ENCODE measurements at regions not wholly inside any gene's neighbourhood (a gene's known extent, or its start where the extent isn't known, plus 50 kb on each side); places are given as distances from the start of the nearest gene placed in this dataset.

DNA sequence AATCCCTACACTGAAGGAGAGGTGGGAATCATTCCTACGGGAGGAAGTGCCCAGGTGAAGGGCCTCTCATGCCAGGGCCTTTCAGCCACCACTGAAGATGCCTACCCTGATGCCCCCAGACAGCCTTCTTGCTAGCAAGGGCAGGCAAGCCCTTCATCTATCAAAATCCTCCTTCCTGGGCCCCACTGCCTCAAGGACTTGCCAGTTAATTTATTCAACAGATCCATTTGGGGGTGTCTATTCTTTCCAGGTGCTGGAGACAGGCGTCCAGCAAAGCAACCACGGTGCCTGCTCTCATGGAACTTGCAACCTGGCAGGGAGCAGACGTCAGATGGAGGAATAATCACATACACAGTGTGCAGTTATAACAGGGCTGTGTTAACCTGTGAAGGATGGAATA lies 95.5 kb downstream of the GYPC start:
- H3K27me3 ChIP-seq (replicated peaks; ENCODE audit: insufficient read depth), result no peaks in the 10 kb centered on the region
- TF ChIP-seq, protein P1, sequence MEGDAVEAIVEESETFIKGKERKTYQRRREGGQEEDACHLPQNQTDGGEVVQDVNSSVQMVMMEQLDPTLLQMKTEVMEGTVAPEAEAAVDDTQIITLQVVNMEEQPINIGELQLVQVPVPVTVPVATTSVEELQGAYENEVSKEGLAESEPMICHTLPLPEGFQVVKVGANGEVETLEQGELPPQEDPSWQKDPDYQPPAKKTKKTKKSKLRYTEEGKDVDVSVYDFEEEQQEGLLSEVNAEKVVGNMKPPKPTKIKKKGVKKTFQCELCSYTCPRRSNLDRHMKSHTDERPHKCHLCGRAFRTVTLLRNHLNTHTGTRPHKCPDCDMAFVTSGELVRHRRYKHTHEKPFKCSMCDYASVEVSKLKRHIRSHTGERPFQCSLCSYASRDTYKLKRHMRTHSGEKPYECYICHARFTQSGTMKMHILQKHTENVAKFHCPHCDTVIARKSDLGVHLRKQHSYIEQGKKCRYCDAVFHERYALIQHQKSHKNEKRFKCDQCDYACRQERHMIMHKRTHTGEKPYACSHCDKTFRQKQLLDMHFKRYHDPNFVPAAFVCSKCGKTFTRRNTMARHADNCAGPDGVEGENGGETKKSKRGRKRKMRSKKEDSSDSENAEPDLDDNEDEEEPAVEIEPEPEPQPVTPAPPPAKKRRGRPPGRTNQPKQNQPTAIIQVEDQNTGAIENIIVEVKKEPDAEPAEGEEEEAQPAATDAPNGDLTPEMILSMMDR (IDR thresholded peaks at IDR 0.05), result no peak
- no peak for TF ChIP-seq POLR2AphosphoS5 (IDR thresholded peaks at IDR 0.05)
- TF ChIP-seq POLR2A (IDR thresholded peaks at IDR 0.05), result no peak
- intact Hi-C loops (cut with DNase I), result no loop called here
- no peaks in the 10 kb centered on the region for H3K4me1 ChIP-seq (replicated peaks)
- WGBS, result 81% methylated on average over 4 of the region's 4 CpGs
- H3K4me3 ChIP-seq, result no peak overlapping the region
- DNase-seq (ENCODE audit: low spot score), result no peak
- no peaks in the 10 kb centered on the region for H3K9me3 ChIP-seq
- no peak overlapping the region for H3K27ac ChIP-seq
- no peaks in the 10 kb centered on the region for H3K36me3 ChIP-seq

DNA sequence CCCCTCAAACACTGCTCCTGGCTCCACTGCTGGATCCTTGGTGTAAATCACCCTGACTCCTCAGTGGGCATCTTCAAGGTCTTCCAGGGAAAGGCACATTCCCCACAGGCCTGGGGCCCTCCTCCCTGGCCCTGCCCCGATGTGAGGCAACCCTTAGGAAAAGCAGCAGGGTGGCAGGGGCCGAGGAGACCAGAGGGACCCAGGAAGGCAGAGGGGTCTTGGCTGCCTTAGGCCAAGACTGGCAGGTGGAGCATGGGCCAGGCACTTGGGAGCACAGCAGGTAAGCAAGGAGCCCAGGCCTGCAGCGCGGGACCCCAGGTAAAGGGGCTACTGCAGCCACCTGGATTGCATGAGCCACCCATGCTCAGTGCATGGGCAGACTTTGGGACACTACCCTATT lies 96.9 kb downstream of the GYPC start:
- H3K4me1 ChIP-seq (replicated peaks), result no peaks in the 10 kb centered on the region
- H3K27ac ChIP-seq, result no peak overlapping the region
- intact Hi-C loops (cut with DNase I), result no loop called here
- no peak for DNase-seq (ENCODE audit: low spot score)
- H3K4me3 ChIP-seq, result no peak overlapping the region
- H3K9me3 ChIP-seq, result no peaks in the 10 kb centered on the region
- no peaks in the 10 kb centered on the region for H3K36me3 ChIP-seq
- TF ChIP-seq POLR2A (IDR thresholded peaks at IDR 0.05), result no peak
- TF ChIP-seq, protein P1 (IDR thresholded peaks at IDR 0.05), result no peak
- no peak for TF ChIP-seq POLR2AphosphoS5 (IDR thresholded peaks at IDR 0.05)
- no peaks in the 10 kb centered on the region for H3K27me3 ChIP-seq (replicated peaks; ENCODE audit: insufficient read depth)
- 95% methylated on average over 4 of the region's 4 CpGs for WGBS

DNA sequence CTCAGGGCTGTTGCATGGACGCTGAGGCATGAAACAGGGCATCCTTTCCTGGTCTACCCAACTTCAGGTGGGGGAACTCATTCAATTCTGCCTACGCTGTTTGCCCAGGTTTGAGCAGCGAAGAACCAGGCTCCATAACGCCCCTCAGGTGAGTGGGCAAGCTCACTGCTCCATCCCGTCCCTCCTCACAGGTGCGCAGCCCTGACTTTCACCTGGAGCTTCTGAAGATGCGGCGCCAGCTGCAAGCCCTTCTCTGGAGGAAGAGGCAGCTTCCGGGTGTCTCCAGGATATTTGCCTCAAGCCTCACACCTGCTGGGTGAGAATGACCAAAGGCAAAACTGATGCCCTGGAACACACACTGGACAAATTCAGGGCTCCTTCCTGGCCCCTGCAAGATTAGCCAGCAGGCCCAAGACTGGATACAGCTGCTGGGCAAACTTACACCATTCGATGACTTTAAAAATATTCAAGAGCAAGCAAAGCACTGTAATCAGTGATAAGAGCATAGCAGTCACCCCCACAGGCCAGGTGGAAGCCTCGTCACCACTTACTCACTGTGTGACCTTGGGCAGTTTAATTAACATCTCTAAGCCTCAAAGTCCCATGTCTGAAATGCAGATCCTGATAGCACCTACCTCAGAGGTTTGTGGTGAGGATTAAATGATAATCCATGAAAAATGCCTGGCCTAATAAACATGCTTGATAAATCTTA lies 97.7 kb downstream of the GYPC start:
- no peaks in the 10 kb centered on the region for H3K9me3 ChIP-seq
- intact Hi-C loops (cut with DNase I), result no loop called here

DNA sequence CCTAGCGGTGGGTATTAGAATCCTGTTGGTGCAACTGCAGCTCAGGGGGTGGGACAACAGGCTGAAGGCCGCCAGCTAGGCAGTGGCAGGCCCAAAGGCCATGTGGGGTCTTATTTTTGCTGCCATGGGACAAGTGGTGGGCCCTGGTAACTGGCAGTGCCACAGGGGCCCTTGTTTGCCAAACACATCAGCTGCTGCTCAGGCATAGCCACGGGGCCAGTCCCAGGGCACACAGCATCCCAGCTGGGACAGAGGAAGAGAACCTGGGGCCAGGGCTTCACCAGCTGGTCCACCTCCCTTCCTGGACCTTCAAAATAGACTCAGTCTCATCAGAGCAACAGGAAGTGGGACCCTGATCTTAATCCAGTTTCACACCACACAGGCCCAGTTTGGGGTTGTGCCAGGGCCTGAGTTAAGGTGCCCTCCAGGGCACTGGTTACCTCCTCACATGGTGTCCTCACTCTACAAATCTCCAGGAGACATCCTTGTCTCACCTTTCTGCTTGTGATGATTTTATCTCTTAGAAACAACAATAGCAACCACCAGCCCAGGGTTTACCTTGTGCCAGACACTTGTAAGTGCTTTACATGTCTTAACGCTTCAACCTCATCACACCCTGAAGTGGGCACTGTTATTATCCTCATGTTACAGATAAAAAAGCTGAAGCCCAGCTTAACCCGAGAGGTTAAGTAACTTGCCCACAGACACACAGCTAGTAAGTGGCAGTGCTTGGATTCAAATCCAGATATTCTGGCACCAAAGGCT lies 98.5 kb downstream of the GYPC start:
- TF ChIP-seq POLR2AphosphoS5 (IDR thresholded peaks at IDR 0.05), result no peak
- TF ChIP-seq, protein P1 (IDR thresholded peaks at IDR 0.05), result no peak
- TF ChIP-seq POLR2A (IDR thresholded peaks at IDR 0.05), result no peak
- Histone ChIP-seq H3K36me3 (no peaks in the 10 kb centered on the region), H3K27me3 (replicated peaks; ENCODE audit: insufficient read depth) (no peaks in the 10 kb centered on the region), H3K4me3 (no peak overlapping the region), H3K27ac (no peak overlapping the region), H3K4me1 (replicated peaks) (no peaks in the 10 kb centered on the region), H3K9me3 (no peaks in the 10 kb centered on the region)
- 90% methylated on average over 5 of the region's 5 CpGs for WGBS
- DNase-seq (ENCODE audit: low spot score), result no peak
- intact Hi-C loops (cut with DNase I), result no loop called here

More for the DNA sequence above, 97.7 kb downstream of the GYPC start:
- TF ChIP-seq POLR2AphosphoS5 (IDR thresholded peaks at IDR 0.05) (no peak), POLR2A (IDR thresholded peaks at IDR 0.05) (no peak)
- TF ChIP-seq, protein P1 (IDR thresholded peaks at IDR 0.05), result no peak
- H3K36me3 ChIP-seq, result no peaks in the 10 kb centered on the region
- no peak overlapping the region for H3K4me3 ChIP-seq
- WGBS, result 95% methylated on average over 11 of the region's 11 CpGs
- no peak overlapping the region for H3K27ac ChIP-seq
- no peaks in the 10 kb centered on the region for H3K4me1 ChIP-seq (replicated peaks)
- DNase-seq (ENCODE audit: low spot score), result no peak
- no peaks in the 10 kb centered on the region for H3K27me3 ChIP-seq (replicated peaks; ENCODE audit: insufficient read depth)

Data from prostate gland (tissue), 2 donors.